ENCODE measurements at regions not wholly inside any gene's neighbourhood (a gene's known extent, or its start where the extent isn't known, plus 50 kb on each side); places are given as distances from the start of the nearest gene placed in this dataset.

DNA sequence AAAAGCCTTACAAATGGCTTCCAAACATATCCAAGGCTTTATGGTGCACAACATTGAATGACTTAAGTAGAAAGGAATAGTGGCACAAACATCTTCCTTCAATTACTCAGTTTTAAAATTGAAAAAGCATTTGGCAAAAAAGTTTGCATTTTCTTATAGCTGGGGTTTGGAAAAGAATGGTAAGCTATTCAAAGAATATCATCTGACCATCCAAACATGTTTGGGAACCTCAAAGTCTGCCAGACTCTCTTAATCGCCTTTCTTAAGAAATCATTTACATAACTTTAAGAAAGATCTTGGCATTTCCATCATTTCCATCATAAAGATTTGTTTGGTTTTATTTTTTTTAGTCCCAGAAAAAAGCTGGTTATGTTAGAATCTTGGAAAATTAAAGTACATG lies 210.1 kb upstream of the PELI2 start:
- intact Hi-C loops (cut with DNase I), result no loop called here
- Histone ChIP-seq H3K4me3 (no peak overlapping the region), H3K36me3 (no peaks in the 10 kb centered on the region), H3K27ac (no peak overlapping the region), H3K27me3 (no peaks in the 10 kb centered on the region), H3K9me3 (no peaks in the 10 kb centered on the region), H3K4me1 (peaks cover 0 to 1% (median 0%) of the 10 kb centered on the region in 9 donors)
- no peak for ATAC-seq
- DNase-seq, result no peak
- WGBS, 2 donors, result 93 to 96% methylated on average over 1 of the region's 1 CpG
- TF ChIP-seq CTCF (IDR thresholded peaks at IDR 0.05), result no peak

GRCh38 chr14:55909879-55910278 lies 208.3 kb upstream of the PELI2 start:
- Histone ChIP-seq H3K27me3 (no peaks in the 10 kb centered on the region), H3K4me1 (peaks cover 0 to 19% (median 0%) of the 10 kb centered on the region in 9 donors), H3K4me3 (no peak overlapping the region), H3K27ac (no peak overlapping the region), H3K36me3 (no peaks in the 10 kb centered on the region), H3K9me3 (no peaks in the 10 kb centered on the region)
- intact Hi-C loops (cut with DNase I), result no loop called here
- TF ChIP-seq CTCF (IDR thresholded peaks at IDR 0.05), result no peak
- no peak for ATAC-seq
- 87 to 94% methylated on average over 1 of the region's 1 CpG for WGBS, 2 donors
- DNase-seq, result no peak

GRCh38 chr14:55910601-55911243 lies 207.5 kb upstream of the PELI2 start:
- ATAC-seq (no peak), DNase-seq (no peak)
- Histone ChIP-seq H3K4me1 (peaks cover 0 to 19% (median 0%) of the 10 kb centered on the region in 9 donors), H3K9me3 (no peaks in the 10 kb centered on the region), H3K36me3 (no peaks in the 10 kb centered on the region), H3K4me3 (no peak overlapping the region), H3K27ac (no peak overlapping the region), H3K27me3 (no peaks in the 10 kb centered on the region)
- no peak for TF ChIP-seq CTCF (IDR thresholded peaks at IDR 0.05)
- intact Hi-C loops (cut with DNase I), result no loop called here
- WGBS, 2 donors, result 67 to 86% methylated on average over 2 of the region's 2 CpGs

DNA sequence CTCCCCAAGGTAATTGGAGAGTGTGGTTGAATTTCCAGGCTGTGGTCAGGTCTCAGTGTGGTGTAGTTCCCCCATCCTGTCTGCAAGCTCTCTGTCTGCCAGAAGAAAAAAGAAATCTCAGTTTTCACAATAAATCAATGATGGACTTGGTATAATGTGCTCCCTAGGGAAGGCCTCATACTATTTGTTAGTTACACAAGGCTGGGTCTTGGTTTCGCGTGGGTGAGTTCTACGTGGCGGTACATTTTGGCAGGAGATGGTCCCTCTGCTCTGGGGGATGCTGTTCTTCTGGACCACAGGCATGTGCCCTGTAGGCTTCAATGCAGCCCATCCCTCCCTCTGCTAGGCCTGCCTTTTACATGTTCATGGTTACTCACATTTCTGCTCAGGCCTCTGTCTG lies 206.4 kb upstream of the PELI2 start:
- TF ChIP-seq CTCF (IDR thresholded peaks at IDR 0.05), result no peak
- H3K27me3 ChIP-seq, result no peaks in the 10 kb centered on the region
- peaks cover 0 to 19% (median 0%) of the 10 kb centered on the region in 9 donors for H3K4me1 ChIP-seq
- 92 to 95% methylated on average over 4 of the region's 4 CpGs for whole genome bisulfite sequencing, 2 donors
- DNase-seq (no peak), ATAC-seq (no peak)
- H3K9me3 ChIP-seq, result no peaks in the 10 kb centered on the region
- no peak overlapping the region for H3K27ac ChIP-seq
- intact Hi-C loops (cut with DNase I), result no loop called here
- no peak overlapping the region for H3K4me3 ChIP-seq
- H3K36me3 ChIP-seq, result no peaks in the 10 kb centered on the region
